HEK293T (cell line): ENCODE measurements at regions not wholly inside any gene's neighbourhood (a gene's known extent, or its start where the extent isn't known, plus 50 kb on each side); places are given as distances from the start of the nearest gene placed in this dataset.

Source experiments
- ARNT ChIP-seq: fragments of 450-650 bp; IDR thresholded peaks from 2 replicates; pipeline ENCODE4 v1.6.1; 2017; ENCODE audit warnings: mild to moderate bottlenecking
- BHLHE40 ChIP-seq: fragments of 450-650 bp; IDR thresholded peaks from 2 replicates; pipeline ENCODE4 v1.6.1; 2016; ENCODE audit warnings: mild to moderate bottlenecking, moderate library complexity, borderline replicate concordance
- ELF4 ChIP-seq: fragments of 450-650 bp; IDR thresholded peaks from 2 replicates; pipeline ENCODE4 v1.6.1; 2017; ENCODE audit warnings: antibody characterized with exemption
- FOXA1 ChIP-seq: fragments of 450-650 bp; IDR thresholded peaks from 2 replicates; pipeline ENCODE4 v1.6.1; 2016; ENCODE audit warnings: mild to moderate bottlenecking
- FOXK2 ChIP-seq: fragments of 450-650 bp; IDR thresholded peaks from 2 replicates; pipeline ENCODE4 v1.6.1; 2016; ENCODE audit warnings: mild to moderate bottlenecking
- FOXM1 ChIP-seq: fragments of 450-650 bp; IDR thresholded peaks from 2 replicates; pipeline ENCODE4 v1.6.1; 2017; ENCODE audit warnings: mild to moderate bottlenecking, borderline replicate concordance
- L3MBTL2 ChIP-seq: fragments of 450-650 bp; conservative IDR thresholded peaks from 2 replicates; pipeline ENCODE4 v1.6.1; 2016; ENCODE audit warnings: mild to moderate bottlenecking
- NFRKB ChIP-seq: fragments of 450-650 bp; IDR thresholded peaks from 2 replicates; pipeline ENCODE4 v1.6.1; 2016; ENCODE audit warnings: mild to moderate bottlenecking, moderate library complexity
- SP1 ChIP-seq: fragments of 450-650 bp; IDR thresholded peaks from 2 replicates; pipeline ENCODE4 v1.6.1; 2017
- SUZ12 ChIP-seq: fragments of 450-650 bp; IDR thresholded peaks from 2 replicates; pipeline ENCODE4 v1.6.1; 2016; ENCODE audit warnings: mild to moderate bottlenecking

DNA sequence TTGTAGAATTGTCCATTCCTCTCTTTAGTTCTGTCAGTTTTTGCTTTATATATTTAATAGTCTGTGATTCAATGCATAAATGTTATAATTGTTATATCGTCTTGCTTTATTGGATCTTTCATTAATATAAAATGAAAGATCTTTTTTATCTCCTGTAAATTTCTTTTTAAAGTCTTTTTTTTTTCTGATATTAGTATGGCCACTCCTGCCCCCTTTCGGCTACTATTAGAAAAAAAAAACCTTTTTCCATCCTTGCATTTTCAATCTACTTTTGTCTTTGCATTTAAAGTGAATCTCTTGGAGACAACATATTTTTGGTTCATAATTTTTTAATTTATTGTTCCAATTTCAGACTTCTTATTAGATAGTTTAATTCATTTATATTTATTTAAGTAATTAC lies 677.4 kb upstream of the NDST4 start:
- TF ChIP-seq ARNT (no peak), NFRKB (no peak), SP1 (no peak), SUZ12 (no peak), BHLHE40 (no peak), ELF4 (no peak), FOXA1 (no peak), FOXM1 (no peak), FOXK2 (no peak), L3MBTL2 (no peak)
